ENCODE measurements at regions not wholly inside any gene's neighbourhood (a gene's known extent, or its start where the extent isn't known, plus 50 kb on each side); places are given as distances from the start of the nearest gene placed in this dataset.

GRCh38 chr6:20326422-20326728 lies 75.3 kb upstream of the E2F3 start:
- TF ChIP-seq CTCF (conservative IDR thresholded peaks at IDR 0.05) (no peak), ZFX (IDR thresholded peaks at IDR 0.05) (no peak)

All from C4-2B (cell line).